Peyer's patch (tissue), 4 donors: ENCODE measurements at regions not wholly inside any gene's neighbourhood (a gene's known extent, or its start where the extent isn't known, plus 50 kb on each side); places are given as distances from the start of the nearest gene placed in this dataset.

Source experiments
- DNase-seq, 3 donors: peaks; one replicate each; pipeline ENCODE4 v3.0.0-alpha.2; 2017 to 2019
- H3K27ac ChIP-seq, 4 donors: fragments of 200-600 bp; sonication (generic); one replicate each; pipeline ENCODE4 v1.5.1; 2016 to 2019
- H3K27me3 ChIP-seq, 2 donors: fragments of 200-600 bp; sonication (generic); one replicate each; pipeline ENCODE4 v1.5.1; 2019
- H3K36me3 ChIP-seq, 3 donors: fragments of 200-600 bp; sonication (generic); one replicate each; pipeline ENCODE4 v1.5.1; 2016 to 2019
- H3K4me1 ChIP-seq, 4 donors: fragments of 200-600 bp; sonication (generic); one replicate each; pipeline ENCODE4 v1.5.1; 2016 to 2019
- H3K4me3 ChIP-seq, 4 donors: fragments of 200-600 bp; sonication (generic); 1 replicate in 3 of 4; 2 replicates in 1 of 4; pipeline ENCODE4 v1.5.1; 2016 to 2019; ENCODE audit warnings: mild to moderate bottlenecking in 1 of 4
- H3K9me3 ChIP-seq, 4 donors: fragments of 200-600 bp; sonication (generic); one replicate each; pipeline ENCODE4 v1.5.1; 2016 to 2019; ENCODE audit warnings: mild to moderate bottlenecking in 1 of 4
- POLR2A ChIP-seq, 2 donors: fragments of 450-650 bp; IDR thresholded peaks; one replicate each; pipeline ENCODE4 v1.5.1; 2017; ENCODE audit warnings: antibody characterized with exemption in 2 of 2, mild to moderate bottlenecking in 2 of 2, moderate library complexity in 2 of 2
- TF ChIP-seq, protein P1 (sequence below), 6 experiments: fragments of 450-650 bp in 4 of 6; fragments of 200-600 bp in 2 of 6; sonication (generic) in 1 of 6; IDR thresholded peaks; one replicate each; pipeline ENCODE4 v1.5.1; 2017 to 2019; ENCODE audit warnings: antibody characterized with exemption in 6 of 6, mild to moderate bottlenecking in 3 of 6, moderate library complexity in 1 of 6

DNA sequence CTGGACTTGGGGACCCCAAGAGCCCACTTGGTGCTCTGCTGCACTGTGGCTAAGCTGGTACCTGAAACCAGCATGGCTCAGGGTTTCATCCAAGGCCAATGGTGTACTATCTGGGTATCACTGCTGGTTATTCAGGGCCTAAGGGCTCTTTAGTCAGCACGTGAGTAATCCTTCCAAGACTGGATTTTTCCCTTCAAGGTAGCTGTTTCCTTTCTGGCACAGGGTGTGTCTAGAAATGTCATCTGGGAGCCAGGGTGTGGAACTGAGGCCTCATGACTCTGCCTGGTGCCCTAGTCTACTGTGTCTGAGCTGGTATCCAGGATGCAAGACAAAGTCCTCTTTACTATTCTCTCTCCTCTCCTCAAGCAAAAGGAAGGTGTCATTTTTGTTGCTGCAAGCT, 99.0 kb upstream of the QRFPR start:
- no peak for DNase-seq
- Histone ChIP-seq H3K4me1 (no peaks in the 10 kb centered on the region), H3K27me3 (no peaks in the 10 kb centered on the region), H3K9me3 (no peaks in the 10 kb centered on the region), H3K27ac (no peak overlapping the region), H3K36me3 (no peaks in the 10 kb centered on the region), H3K4me3 (no peak overlapping the region)
- TF ChIP-seq POLR2A (IDR thresholded peaks at IDR 0.05) = no peak
- TF ChIP-seq, protein P1, sequence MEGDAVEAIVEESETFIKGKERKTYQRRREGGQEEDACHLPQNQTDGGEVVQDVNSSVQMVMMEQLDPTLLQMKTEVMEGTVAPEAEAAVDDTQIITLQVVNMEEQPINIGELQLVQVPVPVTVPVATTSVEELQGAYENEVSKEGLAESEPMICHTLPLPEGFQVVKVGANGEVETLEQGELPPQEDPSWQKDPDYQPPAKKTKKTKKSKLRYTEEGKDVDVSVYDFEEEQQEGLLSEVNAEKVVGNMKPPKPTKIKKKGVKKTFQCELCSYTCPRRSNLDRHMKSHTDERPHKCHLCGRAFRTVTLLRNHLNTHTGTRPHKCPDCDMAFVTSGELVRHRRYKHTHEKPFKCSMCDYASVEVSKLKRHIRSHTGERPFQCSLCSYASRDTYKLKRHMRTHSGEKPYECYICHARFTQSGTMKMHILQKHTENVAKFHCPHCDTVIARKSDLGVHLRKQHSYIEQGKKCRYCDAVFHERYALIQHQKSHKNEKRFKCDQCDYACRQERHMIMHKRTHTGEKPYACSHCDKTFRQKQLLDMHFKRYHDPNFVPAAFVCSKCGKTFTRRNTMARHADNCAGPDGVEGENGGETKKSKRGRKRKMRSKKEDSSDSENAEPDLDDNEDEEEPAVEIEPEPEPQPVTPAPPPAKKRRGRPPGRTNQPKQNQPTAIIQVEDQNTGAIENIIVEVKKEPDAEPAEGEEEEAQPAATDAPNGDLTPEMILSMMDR (IDR thresholded peaks at IDR 0.05) = no peak

DNA sequence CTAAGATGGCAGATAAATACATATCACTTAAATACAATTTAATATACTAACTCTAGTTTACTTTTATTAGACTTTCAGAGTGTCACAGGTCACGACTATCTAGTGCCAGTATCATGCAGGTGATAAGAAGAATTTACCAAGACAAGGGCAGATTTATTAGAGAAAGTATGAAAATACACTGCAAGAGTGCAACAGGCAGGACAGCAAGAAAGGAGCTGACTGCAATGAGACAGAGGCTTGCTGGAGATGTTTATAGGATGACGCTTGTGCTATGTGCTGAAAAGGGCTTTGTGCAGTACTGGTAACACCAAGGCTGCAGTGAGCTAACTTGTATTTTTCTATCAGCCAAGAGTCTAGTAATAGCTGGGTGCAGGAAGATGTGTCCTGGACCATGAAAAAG, 96.7 kb upstream of the QRFPR start:
- H3K4me1 ChIP-seq = no peaks in the 10 kb centered on the region
- H3K9me3 ChIP-seq = no peaks in the 10 kb centered on the region
- no peaks in the 10 kb centered on the region for H3K27me3 ChIP-seq
- no peak overlapping the region for H3K27ac ChIP-seq
- no peak overlapping the region for H3K4me3 ChIP-seq
- H3K36me3 ChIP-seq = no peaks in the 10 kb centered on the region
- TF ChIP-seq POLR2A (IDR thresholded peaks at IDR 0.05) = no peak
- TF ChIP-seq, protein P1 (IDR thresholded peaks at IDR 0.05) = no peak
- no peak for DNase-seq

DNA sequence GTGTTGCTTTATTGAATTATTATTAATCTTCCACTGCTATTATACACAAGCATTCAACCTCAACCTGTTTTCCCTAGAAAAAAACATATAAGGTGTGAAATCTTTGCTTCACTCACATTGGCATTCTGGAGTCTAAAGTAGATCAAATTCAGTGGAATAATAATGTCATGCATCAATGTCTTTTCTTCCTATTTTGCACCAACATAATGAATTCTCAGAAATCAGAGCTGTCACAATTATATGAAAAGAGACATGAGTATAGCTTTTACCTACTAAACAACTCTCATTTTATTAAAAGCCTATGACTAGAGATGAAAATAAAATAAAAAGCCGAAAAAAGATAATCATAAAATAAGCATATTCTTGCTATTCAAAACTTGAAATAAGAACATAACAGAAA, 96.3 kb upstream of the QRFPR start:
- TF ChIP-seq, protein P1 (IDR thresholded peaks at IDR 0.05) = no peak
- TF ChIP-seq POLR2A (IDR thresholded peaks at IDR 0.05) = no peak
- no peaks in the 10 kb centered on the region for H3K27me3 ChIP-seq
- H3K36me3 ChIP-seq = no peaks in the 10 kb centered on the region
- no peak for DNase-seq
- H3K4me3 ChIP-seq = no peak overlapping the region
- no peaks in the 10 kb centered on the region for H3K4me1 ChIP-seq
- H3K9me3 ChIP-seq = no peaks in the 10 kb centered on the region
- H3K27ac ChIP-seq = no peak overlapping the region

- Histone ChIP-seq H3K36me3 (no peaks in the 10 kb centered on the region), H3K27me3 (no peaks in the 10 kb centered on the region), H3K4me1 (no peaks in the 10 kb centered on the region), H3K9me3 (no peaks in the 10 kb centered on the region), H3K27ac (no peak overlapping the region), H3K4me3 (no peak overlapping the region)
- no peak for DNase-seq
- TF ChIP-seq POLR2A (IDR thresholded peaks at IDR 0.05) = no peak
- TF ChIP-seq, protein P1 (IDR thresholded peaks at IDR 0.05) = no peak
These were observed 92.3 kb upstream of the QRFPR start for GRCh38 chr4:121472937-121473721.

DNA sequence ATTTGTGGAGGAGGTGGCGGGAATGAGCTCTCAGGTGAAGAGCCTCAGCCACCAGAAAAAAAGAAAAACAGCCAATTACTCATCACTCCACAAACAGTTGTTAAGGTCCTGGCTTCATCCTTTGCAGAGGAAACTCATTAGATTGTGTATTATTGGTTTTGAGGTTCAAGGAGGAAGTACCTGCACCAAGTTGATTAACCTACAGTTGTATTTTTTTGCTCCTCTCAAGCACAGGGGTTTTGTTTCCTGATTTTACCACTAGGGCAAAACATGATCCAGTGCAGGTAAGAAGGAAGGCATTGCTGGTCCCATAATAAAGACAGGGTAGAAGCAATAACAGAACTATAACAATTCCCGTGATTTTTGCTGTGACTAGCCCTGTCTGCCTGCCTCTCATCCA, 84.0 kb upstream of the QRFPR start:
- H3K27ac ChIP-seq = no peak overlapping the region
- TF ChIP-seq POLR2A (IDR thresholded peaks at IDR 0.05) = no peak
- TF ChIP-seq, protein P1 (IDR thresholded peaks at IDR 0.05) = no peak
- H3K4me3 ChIP-seq = no peak overlapping the region
- H3K4me1 ChIP-seq = no peaks in the 10 kb centered on the region
- no peaks in the 10 kb centered on the region for H3K27me3 ChIP-seq
- no peaks in the 10 kb centered on the region for H3K9me3 ChIP-seq
- no peaks in the 10 kb centered on the region for H3K36me3 ChIP-seq
- no peak for DNase-seq
